ENCODE measurements at regions not wholly inside any gene's neighbourhood (a gene's known extent, or its start where the extent isn't known, plus 50 kb on each side); places are given as distances from the start of the nearest gene placed in this dataset.

DNA sequence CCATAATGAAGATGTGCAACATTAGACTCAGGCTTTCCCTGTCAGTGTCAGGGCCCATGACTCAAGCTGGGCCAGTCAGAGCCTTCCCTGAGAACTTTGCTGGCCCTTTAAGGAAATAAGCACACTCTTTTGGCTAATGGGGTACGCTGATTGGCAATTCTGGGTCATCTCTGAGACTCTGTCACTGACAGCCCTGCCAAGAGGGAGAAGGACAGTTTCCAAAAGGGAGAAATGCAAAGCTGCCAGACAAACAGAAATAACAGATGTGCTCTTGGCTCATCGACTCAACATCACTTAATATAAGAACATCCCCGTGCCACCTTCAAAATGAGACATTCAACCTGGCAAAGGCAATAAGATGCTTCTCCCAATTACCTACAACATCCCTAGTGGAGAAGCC, 491.9 kb upstream of the PROK2 start (continued):
- no peak for TF ChIP-seq HES2 (IDR thresholded peaks at IDR 0.05)
- no peak for TF ChIP-seq KDM5A (IDR thresholded peaks at IDR 0.05)
- TF ChIP-seq EHF (CRISPR knock-in tag; IDR thresholded peaks at IDR 0.05): no peak
- TF ChIP-seq MYC (IDR thresholded peaks at IDR 0.05; ENCODE audit: borderline replicate concordance, low read length): no peak
- no peak for TF ChIP-seq FOSB (CRISPR knock-in tag; IDR thresholded peaks at IDR 0.05)
- no peak for TF ChIP-seq USF2 (IDR thresholded peaks at IDR 0.05)
- TF ChIP-seq ZC3H11A (IDR thresholded peaks at IDR 0.05): no peak
- TF ChIP-seq, protein P1, sequence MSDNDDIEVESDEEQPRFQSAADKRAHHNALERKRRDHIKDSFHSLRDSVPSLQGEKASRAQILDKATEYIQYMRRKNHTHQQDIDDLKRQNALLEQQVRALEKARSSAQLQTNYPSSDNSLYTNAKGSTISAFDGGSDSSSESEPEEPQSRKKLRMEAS (IDR thresholded peaks at IDR 0.05): no peak
- no peak for TF ChIP-seq SREBF2 (IDR thresholded peaks at IDR 0.05)
- no peak for TF ChIP-seq ATOH8 (CRISPR knock-in tag; IDR thresholded peaks at IDR 0.05; ENCODE audit: low read depth)
- no peak for TF ChIP-seq PHF8 (IDR thresholded peaks at IDR 0.05; ENCODE audit: borderline replicate concordance, low read depth)
- no peak for TF ChIP-seq POLR2AphosphoS2 (conservative IDR thresholded peaks at IDR 0.05; ENCODE audit: low read length)
- no peak for TF ChIP-seq CBX2 (IDR thresholded peaks at IDR 0.05; ENCODE audit: borderline replicate concordance, low read depth)

- 63% methylated on average over 7 of the region's 7 CpGs for WGBS (ENCODE audit: missing lambda C conversion rate)
- FAIRE-seq: no peak
- Histone ChIP-seq H3K9me3 (no peaks in the 10 kb centered on the region), H3K27ac (no peak overlapping the region), H3K4me1 (peaks cover 10% of the 10 kb centered on the region), H3K4me3 (no peak overlapping the region), H3K4me2 (no peak overlapping the region)
- POLR2A ChIA-PET: no interaction called here
- TF ChIP-seq RNF2 (IDR thresholded peaks at IDR 0.05; ENCODE audit: borderline replicate concordance, low read depth) (no peak), NR3C1 (IDR thresholded peaks at IDR 0.05) (no peak), HOXB13 (CRISPR knock-in tag; IDR thresholded peaks at IDR 0.05; ENCODE audit: low read depth) (no peak), RARB (CRISPR knock-in tag; IDR thresholded peaks at IDR 0.05) (no peak), RAD21 (conservative IDR thresholded peaks at IDR 0.05 in 1 of 2, IDR thresholded peaks at IDR 0.05 in 1 of 2) (no peak), NPAS2 (CRISPR knock-in tag; IDR thresholded peaks at IDR 0.05; ENCODE audit: borderline replicate concordance) (no peak), SREBF2 (IDR thresholded peaks at IDR 0.05) (no peak), BHLHE40 (IDR thresholded peaks at IDR 0.05; ENCODE audit: low read depth, low read length) (no peak), ATOH8 (CRISPR knock-in tag; IDR thresholded peaks at IDR 0.05; ENCODE audit: low read depth) (no peak), ZNF302 (CRISPR knock-in tag; IDR thresholded peaks at IDR 0.05) (no peak), MAZ (IDR thresholded peaks at IDR 0.05; ENCODE audit: borderline replicate concordance, low read depth, low read length) (no peak), RFX5 (IDR thresholded peaks at IDR 0.05) (no peak), HOXB5 (CRISPR knock-in tag; IDR thresholded peaks at IDR 0.05) (no peak), CBX8 (IDR thresholded peaks at IDR 0.05) (no peak)
- TF ChIP-seq, protein P2, sequence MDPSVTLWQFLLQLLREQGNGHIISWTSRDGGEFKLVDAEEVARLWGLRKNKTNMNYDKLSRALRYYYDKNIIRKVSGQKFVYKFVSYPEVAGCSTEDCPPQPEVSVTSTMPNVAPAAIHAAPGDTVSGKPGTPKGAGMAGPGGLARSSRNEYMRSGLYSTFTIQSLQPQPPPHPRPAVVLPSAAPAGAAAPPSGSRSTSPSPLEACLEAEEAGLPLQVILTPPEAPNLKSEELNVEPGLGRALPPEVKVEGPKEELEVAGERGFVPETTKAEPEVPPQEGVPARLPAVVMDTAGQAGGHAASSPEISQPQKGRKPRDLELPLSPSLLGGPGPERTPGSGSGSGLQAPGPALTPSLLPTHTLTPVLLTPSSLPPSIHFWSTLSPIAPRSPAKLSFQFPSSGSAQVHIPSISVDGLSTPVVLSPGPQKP (IDR thresholded peaks at IDR 0.05; ENCODE audit: low read depth, low read length): no peak
- ATAC-seq: no peak
- DNase-seq (ENCODE audit: low read depth in 1 of 2, low spot score in 1 of 2): no peak
- CTCF ChIA-PET: no interaction called here
Observed at GRCh38 chr3:72275331-72275751, 490.4 kb upstream of the PROK2 start.
